ENCODE measurements at regions not wholly inside any gene's neighbourhood (a gene's known extent, or its start where the extent isn't known, plus 50 kb on each side); places are given as distances from the start of the nearest gene placed in this dataset.

- in situ Hi-C loops (cut with MboI; ENCODE audit: low pct_unique_long_range_greater_than_20kb, low sequenced_read_pairs, unreplicated experiment) = no loop called here
- no peak for TF ChIP-seq CTCF (IDR thresholded peaks at IDR 0.05; ENCODE audit: extremely low read depth, insufficient read depth, missing control alignments)
Observed at GRCh38 chr1:213464786-213465460, 413.9 kb downstream of the RPS6KC1 start.

GRCh38 chr1:213466541-213466940, 415.5 kb downstream of the RPS6KC1 start:
- no peak for DNase-seq (ENCODE audit: low spot score)
- no peak for TF ChIP-seq CTCF (IDR thresholded peaks at IDR 0.05; ENCODE audit: extremely low read depth, insufficient read depth, missing control alignments)
- in situ Hi-C loops (cut with MboI; ENCODE audit: low pct_unique_long_range_greater_than_20kb, low sequenced_read_pairs, unreplicated experiment) = no loop called here

More at GRCh38 chr1:213464786-213465460, 413.9 kb downstream of the RPS6KC1 start:
- DNase-seq (ENCODE audit: low spot score) = no peak

DNA sequence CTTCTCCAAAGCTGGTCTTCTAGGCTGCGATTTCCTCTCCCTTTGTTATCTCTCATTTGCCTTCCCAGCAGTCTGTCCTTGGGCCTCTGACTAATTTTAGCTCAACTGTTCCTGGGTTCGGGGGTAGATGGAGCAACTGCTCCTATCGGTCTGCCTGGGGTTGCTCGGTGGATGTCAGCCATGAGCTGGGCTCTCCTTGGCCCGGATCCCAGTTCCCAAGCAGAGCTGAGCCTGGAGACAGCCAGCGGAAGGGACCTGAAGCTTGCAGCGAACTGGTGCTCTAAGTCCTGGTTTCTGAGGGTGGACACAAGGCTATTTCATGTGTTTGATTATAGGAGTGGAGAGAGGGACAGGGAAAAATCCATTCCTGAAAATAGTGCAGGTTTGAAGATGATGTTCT, 423.0 kb downstream of the RPS6KC1 start:
- no peak for DNase-seq (ENCODE audit: low spot score)
- in situ Hi-C loops (cut with MboI; ENCODE audit: low pct_unique_long_range_greater_than_20kb, low sequenced_read_pairs, unreplicated experiment) = no loop called here
- no peak for TF ChIP-seq CTCF (IDR thresholded peaks at IDR 0.05; ENCODE audit: extremely low read depth, insufficient read depth, missing control alignments)

DNA sequence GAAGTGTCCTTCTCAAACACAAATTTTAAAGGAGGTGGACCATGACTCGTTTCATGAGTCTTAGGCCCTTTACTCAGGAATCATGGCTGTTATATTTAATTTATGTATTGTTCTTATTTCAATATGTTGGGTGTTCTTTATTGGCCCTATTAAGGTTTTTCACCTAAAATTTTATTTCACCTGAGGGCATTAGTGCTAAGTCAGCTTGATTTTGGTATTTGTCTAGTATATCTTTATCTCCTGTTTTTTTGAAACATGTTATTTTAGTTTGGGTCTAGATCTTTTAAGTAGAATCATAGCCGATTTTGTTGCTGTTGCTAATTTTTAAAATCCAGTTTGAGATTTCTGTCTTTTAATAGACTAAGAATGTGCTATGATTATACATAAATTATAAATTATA, 430.4 kb downstream of the RPS6KC1 start:
- in situ Hi-C loops (cut with MboI; ENCODE audit: low pct_unique_long_range_greater_than_20kb, low sequenced_read_pairs, unreplicated experiment) = no loop called here
- no peak for TF ChIP-seq CTCF (IDR thresholded peaks at IDR 0.05; ENCODE audit: extremely low read depth, insufficient read depth, missing control alignments)
- DNase-seq (ENCODE audit: low spot score) = no peak

DNA sequence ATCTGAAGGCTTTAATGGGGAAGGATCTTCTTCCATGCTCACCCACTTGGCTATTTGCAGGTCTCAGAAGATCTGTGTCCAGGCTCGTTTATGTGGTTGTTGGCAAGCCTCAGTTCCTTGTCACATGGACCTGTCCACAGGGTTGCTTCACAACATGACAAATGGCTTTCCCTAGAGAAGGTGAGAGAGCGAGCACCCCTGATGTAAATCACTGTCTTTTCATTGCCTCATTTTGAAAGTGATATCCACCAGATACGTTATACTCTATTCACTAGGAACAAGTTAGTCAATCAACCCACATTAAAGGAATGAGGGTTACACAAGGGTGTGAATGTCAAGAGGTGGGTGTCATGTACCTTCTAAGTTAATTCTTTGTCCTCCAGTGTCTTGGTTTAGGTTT, 433.3 kb downstream of the RPS6KC1 start:
- DNase-seq (ENCODE audit: low spot score) = no peak
- TF ChIP-seq CTCF (IDR thresholded peaks at IDR 0.05; ENCODE audit: extremely low read depth, insufficient read depth, missing control alignments) = no peak
- in situ Hi-C loops (cut with MboI; ENCODE audit: low pct_unique_long_range_greater_than_20kb, low sequenced_read_pairs, unreplicated experiment) = no loop called here

GRCh38 chr1:213484758-213485157, 433.7 kb downstream of the RPS6KC1 start:
- in situ Hi-C loops (cut with MboI; ENCODE audit: low pct_unique_long_range_greater_than_20kb, low sequenced_read_pairs, unreplicated experiment) = no loop called here
- DNase-seq (ENCODE audit: low spot score) = no peak
- TF ChIP-seq CTCF (IDR thresholded peaks at IDR 0.05; ENCODE audit: extremely low read depth, insufficient read depth, missing control alignments) = no peak
